HL-60 (cell line): ENCODE measurements at regions not wholly inside any gene's neighbourhood (a gene's known extent, or its start where the extent isn't known, plus 50 kb on each side); places are given as distances from the start of the nearest gene placed in this dataset.

Experiments used
- DNase-seq, 2 experiments: peaks; one replicate each; pipeline ENCODE4 v3.0.0-alpha.2; 2010 to 2020; ENCODE audit warnings: low read depth in 1 of 2, low spot score in 1 of 2
- H3K27ac ChIP-seq: fragments of 250-450 bp; sonication (Bioruptor Pico); replicated peaks from 2 replicates; pipeline ENCODE4 v1.5.1; 2020; ENCODE audit warnings: mild to moderate bottlenecking, moderate library complexity
- H3K27me3 ChIP-seq: fragments of 250-450 bp; sonication (Bioruptor Pico); 2 replicates; pipeline ENCODE4 v1.5.1; 2021; ENCODE audit warnings: mild to moderate bottlenecking, moderate library complexity; ENCODE audit not compliant: insufficient read depth, poor library complexity, severe bottlenecking
- H3K4me3 ChIP-seq: replicated peaks from 2 replicates; pipeline ENCODE4 v1.5.1; 2011; ENCODE audit warnings: mild to moderate bottlenecking, control low read depth, low read length; ENCODE audit not compliant: insufficient read depth
- GABPA ChIP-seq: IDR thresholded peaks from 2 replicates; pipeline ENCODE4 v1.6.1; 2012; ENCODE audit warnings: low read depth
- POLR2AphosphoS5 ChIP-seq: IDR thresholded peaks from 2 replicates; pipeline ENCODE4 v1.6.1; 2012; ENCODE audit warnings: low read depth
- SPI1 ChIP-seq: IDR thresholded peaks from 2 replicates; pipeline ENCODE4 v1.6.1; 2012; ENCODE audit warnings: low read depth, mild to moderate bottlenecking, borderline replicate concordance
- TF ChIP-seq, protein P1 (sequence below): IDR thresholded peaks from 2 replicates; pipeline ENCODE4 v1.6.1; 2012; ENCODE audit warnings: low read depth; ENCODE audit not compliant: insufficient replicate concordance
- TF ChIP-seq, protein P2 (sequence below): IDR thresholded peaks from one replicate; pipeline ENCODE4 v1.5.1; 2011; ENCODE audit warnings: low read length, control low read depth, inconsistent platforms; ENCODE audit not compliant: insufficient read depth

DNA sequence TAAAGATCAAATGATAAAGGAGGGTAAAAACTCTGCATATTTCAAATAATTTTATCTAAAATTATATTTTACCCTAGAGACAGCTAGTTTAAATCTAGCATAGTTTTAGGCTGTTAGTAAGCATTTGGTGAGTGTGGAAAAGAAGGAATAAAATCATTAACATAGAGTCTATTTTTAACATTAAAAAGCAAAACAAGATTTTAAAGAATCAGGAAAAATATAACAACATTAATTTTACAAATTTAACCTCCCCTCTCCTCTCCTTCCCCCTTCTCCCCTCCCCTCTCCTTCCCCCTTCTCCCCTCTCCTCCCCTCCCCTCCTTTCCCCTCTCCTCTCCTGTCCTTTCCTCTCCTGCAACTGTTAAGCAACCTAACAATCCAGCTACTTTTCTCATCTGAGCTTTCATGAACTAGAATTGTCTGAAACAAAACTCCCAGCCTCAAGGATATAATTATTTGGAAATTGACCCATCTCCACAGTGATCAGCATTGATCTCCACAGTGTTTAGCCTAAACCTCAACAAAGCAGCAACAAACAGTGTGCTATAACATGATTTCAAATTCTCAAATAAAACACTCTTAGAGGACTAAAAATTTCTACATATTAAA is 293.2 kb downstream of the PPP1R3A start:
- no peak for DNase-seq
- Histone ChIP-seq H3K27me3 (no peaks in the 10 kb centered on the region), H3K4me3 (no peak overlapping the region), H3K27ac (no peak overlapping the region)
- no peak for TF ChIP-seq POLR2AphosphoS5
- TF ChIP-seq GABPA = no peak
- no peak for TF ChIP-seq SPI1
- TF ChIP-seq, protein P1, sequence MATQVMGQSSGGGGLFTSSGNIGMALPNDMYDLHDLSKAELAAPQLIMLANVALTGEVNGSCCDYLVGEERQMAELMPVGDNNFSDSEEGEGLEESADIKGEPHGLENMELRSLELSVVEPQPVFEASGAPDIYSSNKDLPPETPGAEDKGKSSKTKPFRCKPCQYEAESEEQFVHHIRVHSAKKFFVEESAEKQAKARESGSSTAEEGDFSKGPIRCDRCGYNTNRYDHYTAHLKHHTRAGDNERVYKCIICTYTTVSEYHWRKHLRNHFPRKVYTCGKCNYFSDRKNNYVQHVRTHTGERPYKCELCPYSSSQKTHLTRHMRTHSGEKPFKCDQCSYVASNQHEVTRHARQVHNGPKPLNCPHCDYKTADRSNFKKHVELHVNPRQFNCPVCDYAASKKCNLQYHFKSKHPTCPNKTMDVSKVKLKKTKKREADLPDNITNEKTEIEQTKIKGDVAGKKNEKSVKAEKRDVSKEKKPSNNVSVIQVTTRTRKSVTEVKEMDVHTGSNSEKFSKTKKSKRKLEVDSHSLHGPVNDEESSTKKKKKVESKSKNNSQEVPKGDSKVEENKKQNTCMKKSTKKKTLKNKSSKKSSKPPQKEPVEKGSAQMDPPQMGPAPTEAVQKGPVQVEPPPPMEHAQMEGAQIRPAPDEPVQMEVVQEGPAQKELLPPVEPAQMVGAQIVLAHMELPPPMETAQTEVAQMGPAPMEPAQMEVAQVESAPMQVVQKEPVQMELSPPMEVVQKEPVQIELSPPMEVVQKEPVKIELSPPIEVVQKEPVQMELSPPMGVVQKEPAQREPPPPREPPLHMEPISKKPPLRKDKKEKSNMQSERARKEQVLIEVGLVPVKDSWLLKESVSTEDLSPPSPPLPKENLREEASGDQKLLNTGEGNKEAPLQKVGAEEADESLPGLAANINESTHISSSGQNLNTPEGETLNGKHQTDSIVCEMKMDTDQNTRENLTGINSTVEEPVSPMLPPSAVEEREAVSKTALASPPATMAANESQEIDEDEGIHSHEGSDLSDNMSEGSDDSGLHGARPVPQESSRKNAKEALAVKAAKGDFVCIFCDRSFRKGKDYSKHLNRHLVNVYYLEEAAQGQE = no peak
- TF ChIP-seq, protein P2, sequence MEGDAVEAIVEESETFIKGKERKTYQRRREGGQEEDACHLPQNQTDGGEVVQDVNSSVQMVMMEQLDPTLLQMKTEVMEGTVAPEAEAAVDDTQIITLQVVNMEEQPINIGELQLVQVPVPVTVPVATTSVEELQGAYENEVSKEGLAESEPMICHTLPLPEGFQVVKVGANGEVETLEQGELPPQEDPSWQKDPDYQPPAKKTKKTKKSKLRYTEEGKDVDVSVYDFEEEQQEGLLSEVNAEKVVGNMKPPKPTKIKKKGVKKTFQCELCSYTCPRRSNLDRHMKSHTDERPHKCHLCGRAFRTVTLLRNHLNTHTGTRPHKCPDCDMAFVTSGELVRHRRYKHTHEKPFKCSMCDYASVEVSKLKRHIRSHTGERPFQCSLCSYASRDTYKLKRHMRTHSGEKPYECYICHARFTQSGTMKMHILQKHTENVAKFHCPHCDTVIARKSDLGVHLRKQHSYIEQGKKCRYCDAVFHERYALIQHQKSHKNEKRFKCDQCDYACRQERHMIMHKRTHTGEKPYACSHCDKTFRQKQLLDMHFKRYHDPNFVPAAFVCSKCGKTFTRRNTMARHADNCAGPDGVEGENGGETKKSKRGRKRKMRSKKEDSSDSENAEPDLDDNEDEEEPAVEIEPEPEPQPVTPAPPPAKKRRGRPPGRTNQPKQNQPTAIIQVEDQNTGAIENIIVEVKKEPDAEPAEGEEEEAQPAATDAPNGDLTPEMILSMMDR = no peak

DNA sequence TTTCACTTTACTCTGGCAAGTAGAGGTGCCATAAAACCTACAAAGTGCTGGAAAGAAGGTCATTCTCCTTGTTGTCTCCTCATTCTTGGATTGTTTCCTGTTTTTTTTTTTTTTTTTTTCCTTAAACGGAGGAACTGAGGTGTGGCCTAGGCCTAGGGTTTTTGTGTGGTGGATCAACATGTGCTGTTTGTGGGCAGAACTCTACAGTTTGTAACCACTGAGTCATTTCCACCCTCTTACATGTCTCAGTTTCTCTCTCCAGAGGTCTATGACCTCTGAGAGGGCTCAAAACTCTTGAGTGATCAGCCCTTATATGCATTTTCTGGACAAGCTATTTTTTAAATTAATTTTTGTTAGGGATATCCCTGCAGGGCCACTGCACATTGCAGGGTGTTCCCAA is 296.0 kb downstream of the PPP1R3A start:
- Histone ChIP-seq H3K27me3 (no peaks in the 10 kb centered on the region), H3K4me3 (no peak overlapping the region), H3K27ac (no peak overlapping the region)
- TF ChIP-seq, protein P1 = no peak
- TF ChIP-seq, protein P2 = no peak
- no peak for TF ChIP-seq GABPA
- no peak for TF ChIP-seq POLR2AphosphoS5
- no peak for TF ChIP-seq SPI1
- DNase-seq = no peak

DNA sequence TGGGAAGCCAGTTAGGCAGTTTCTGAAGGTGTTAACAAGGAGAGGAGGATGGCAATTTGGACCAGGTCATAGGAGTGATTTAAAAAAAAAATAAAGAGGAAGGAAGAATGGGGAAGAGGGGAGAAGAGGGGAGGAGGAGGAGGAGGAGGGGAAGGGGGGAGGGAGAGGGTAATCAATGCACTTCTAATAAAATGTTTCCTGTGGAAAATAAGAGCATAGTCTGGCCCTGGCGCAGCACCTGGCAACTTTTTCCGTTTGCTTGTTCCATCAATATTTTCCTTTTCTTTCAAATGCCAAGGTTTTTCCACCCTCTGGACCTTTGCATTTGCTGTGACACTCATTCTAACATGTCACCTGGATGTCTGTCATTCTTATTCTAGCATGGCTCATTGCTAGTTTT is 308.2 kb downstream of the PPP1R3A start:
- Histone ChIP-seq H3K27me3 (no peaks in the 10 kb centered on the region), H3K4me3 (no peak overlapping the region), H3K27ac (no peak overlapping the region)
- TF ChIP-seq, protein P2 = no peak
- no peak for TF ChIP-seq GABPA
- TF ChIP-seq, protein P1 = no peak
- no peak for TF ChIP-seq SPI1
- TF ChIP-seq POLR2AphosphoS5 = no peak
- DNase-seq = no peak
